ENCODE measurements at regions not wholly inside any gene's neighbourhood (a gene's known extent, or its start where the extent isn't known, plus 50 kb on each side); places are given as distances from the start of the nearest gene placed in this dataset.

- TF ChIP-seq THAP7 (CRISPR knock-in tag; IDR thresholded peaks at IDR 0.05) = 0 out of 2 replicates have a peak, but pooled peaks have one; percentile 35
- no peak for TF ChIP-seq CBX2 (IDR thresholded peaks at IDR 0.05; ENCODE audit: low read depth, low read length)
- no peak for TF ChIP-seq CBX2 (CRISPR knock-in tag; IDR thresholded peaks at IDR 0.05; ENCODE audit: low read depth)
- TF ChIP-seq ZNF557 (CRISPR knock-in tag; IDR thresholded peaks at IDR 0.05) = peak; percentile 49; the same call in 1 of the 2 replicates
- no peak for TF ChIP-seq MEF2D (CRISPR knock-in tag; IDR thresholded peaks at IDR 0.05)
- TF ChIP-seq SMC3 (IDR thresholded peaks at IDR 0.05; ENCODE audit: low read length) = peak; percentile 97
- no peak for TF ChIP-seq UBTF (CRISPR knock-in tag; IDR thresholded peaks at IDR 0.05)
- TF ChIP-seq ZNF740 (CRISPR knock-in tag; IDR thresholded peaks at IDR 0.05) = no peak
- TF ChIP-seq XRCC5 (optimal IDR thresholded peaks at IDR 0.05; ENCODE audit: low read length) = peak; percentile 63
- no peak for TF ChIP-seq ZNF550 (CRISPR knock-in tag; IDR thresholded peaks at IDR 0.05; ENCODE audit: borderline replicate concordance)
- no peak for TF ChIP-seq ZSCAN30 (CRISPR knock-in tag; IDR thresholded peaks at IDR 0.05)
- TF ChIP-seq SATB2 (CRISPR knock-in tag; IDR thresholded peaks at IDR 0.05) = no peak
- no peak for TF ChIP-seq NONO (IDR thresholded peaks at IDR 0.05)
- no peak for TF ChIP-seq NONO (CRISPR knock-in tag; conservative IDR thresholded peaks at IDR 0.05)
- no peak for TF ChIP-seq ZNF512 (CRISPR knock-in tag; IDR thresholded peaks at IDR 0.05)
- no peak for TF ChIP-seq REL (CRISPR knock-in tag; conservative IDR thresholded peaks at IDR 0.05)
- TF ChIP-seq THRA (CRISPR knock-in tag; IDR thresholded peaks at IDR 0.05; ENCODE audit: borderline replicate concordance) = 0 out of 2 replicates have a peak, but pooled peaks have one; percentile 45
- TF ChIP-seq HMG20B (CRISPR knock-in tag; conservative IDR thresholded peaks at IDR 0.05) = no peak
- TF ChIP-seq RAD21 (CRISPR knock-in tag; IDR thresholded peaks at IDR 0.05) = peak; percentile 93
- TF ChIP-seq ZSCAN12 (CRISPR knock-in tag; IDR thresholded peaks at IDR 0.05) = no peak
- TF ChIP-seq MTF1 (CRISPR knock-in tag; IDR thresholded peaks at IDR 0.05) = no peak
Observed at GRCh38 chr18:48475635-48476549, 62.9 kb upstream of the CTIF start (continued).

Data from HepG2 (cell line).